ENCODE measurements at regions not wholly inside any gene's neighbourhood (a gene's known extent, or its start where the extent isn't known, plus 50 kb on each side); places are given as distances from the start of the nearest gene placed in this dataset.

GRCh38 chr9:2459756-2460155 is 161.8 kb upstream of the VLDLR start:
- H3K4me3 ChIP-seq (ENCODE audit: low read length): no peak overlapping the region
- DNase-seq (ENCODE audit: low read depth): no peak
- no peak for TF ChIP-seq CTCF (conservative IDR thresholded peaks at IDR 0.05; ENCODE audit: low read depth, low read length)

GRCh38 chr9:2461892-2462291 is 159.7 kb upstream of the VLDLR start:
- no peak for TF ChIP-seq CTCF (conservative IDR thresholded peaks at IDR 0.05; ENCODE audit: low read depth, low read length)
- no peak overlapping the region for H3K4me3 ChIP-seq (ENCODE audit: low read length)
- no peak for DNase-seq (ENCODE audit: low read depth)

- no peak for DNase-seq (ENCODE audit: low read depth)
- TF ChIP-seq CTCF (conservative IDR thresholded peaks at IDR 0.05; ENCODE audit: low read depth, low read length): no peak
- H3K4me3 ChIP-seq (ENCODE audit: low read length): no peak overlapping the region
Observed at GRCh38 chr9:2464624-2465023, 157.0 kb upstream of the VLDLR start.

GRCh38 chr9:2465516-2465915 is 156.1 kb upstream of the VLDLR start:
- no peak for DNase-seq (ENCODE audit: low read depth)
- no peak for TF ChIP-seq CTCF (conservative IDR thresholded peaks at IDR 0.05; ENCODE audit: low read depth, low read length)
- no peak overlapping the region for H3K4me3 ChIP-seq (ENCODE audit: low read length)

GRCh38 chr9:2465921-2466460 is 155.6 kb upstream of the VLDLR start:
- DNase-seq (ENCODE audit: low read depth): peak; percentile 23
- no peak overlapping the region for H3K4me3 ChIP-seq (ENCODE audit: low read length)
- TF ChIP-seq CTCF (conservative IDR thresholded peaks at IDR 0.05; ENCODE audit: low read depth, low read length): no peak

- TF ChIP-seq CTCF (conservative IDR thresholded peaks at IDR 0.05; ENCODE audit: low read depth, low read length): no peak
- no peak overlapping the region for H3K4me3 ChIP-seq (ENCODE audit: low read length)
- no peak for DNase-seq (ENCODE audit: low read depth)
Observed at GRCh38 chr9:2466703-2467102, 154.9 kb upstream of the VLDLR start.

- peak; percentile 13 for TF ChIP-seq CTCF (conservative IDR thresholded peaks at IDR 0.05; ENCODE audit: low read depth, low read length)
- DNase-seq (ENCODE audit: low read depth): no peak
- no peak overlapping the region for H3K4me3 ChIP-seq (ENCODE audit: low read length)
Observed at GRCh38 chr9:2469681-2470221, 151.8 kb upstream of the VLDLR start.
